ENCODE measurements at regions not wholly inside any gene's neighbourhood (a gene's known extent, or its start where the extent isn't known, plus 50 kb on each side); places are given as distances from the start of the nearest gene placed in this dataset.

DNA sequence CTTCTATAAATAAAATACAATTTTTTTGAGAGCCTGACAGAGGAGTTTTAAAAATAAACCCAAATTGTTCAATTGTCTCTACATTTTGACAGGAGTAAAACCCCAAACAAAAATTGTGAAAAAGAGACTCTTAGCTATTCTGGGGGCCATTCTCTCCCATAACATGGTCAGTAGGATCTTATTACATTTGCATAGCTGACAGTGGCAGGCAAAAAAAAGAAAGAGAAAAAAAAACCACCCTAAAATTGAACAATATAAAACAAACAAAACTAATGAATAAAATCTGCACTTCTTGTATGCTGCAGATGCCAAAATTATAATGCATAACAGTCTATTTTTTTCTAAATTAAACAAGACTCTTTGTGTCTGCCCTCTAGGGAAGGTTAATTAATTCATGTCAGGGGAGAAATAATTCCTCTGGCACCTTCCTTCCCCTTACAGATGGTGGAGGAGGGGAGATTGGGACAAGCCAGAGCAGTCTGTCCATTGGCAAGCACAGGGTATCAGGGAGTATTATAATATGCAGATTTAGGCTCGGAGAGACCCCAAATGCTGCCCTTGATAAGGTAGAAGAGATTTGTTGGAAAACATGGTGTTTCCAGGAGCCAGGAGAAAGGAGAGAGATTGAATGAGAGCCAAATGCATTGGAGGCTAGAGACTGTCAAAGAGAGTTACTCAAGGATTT lies 79.7 kb upstream of the CDH6 start:
- TF ChIP-seq, protein P1, sequence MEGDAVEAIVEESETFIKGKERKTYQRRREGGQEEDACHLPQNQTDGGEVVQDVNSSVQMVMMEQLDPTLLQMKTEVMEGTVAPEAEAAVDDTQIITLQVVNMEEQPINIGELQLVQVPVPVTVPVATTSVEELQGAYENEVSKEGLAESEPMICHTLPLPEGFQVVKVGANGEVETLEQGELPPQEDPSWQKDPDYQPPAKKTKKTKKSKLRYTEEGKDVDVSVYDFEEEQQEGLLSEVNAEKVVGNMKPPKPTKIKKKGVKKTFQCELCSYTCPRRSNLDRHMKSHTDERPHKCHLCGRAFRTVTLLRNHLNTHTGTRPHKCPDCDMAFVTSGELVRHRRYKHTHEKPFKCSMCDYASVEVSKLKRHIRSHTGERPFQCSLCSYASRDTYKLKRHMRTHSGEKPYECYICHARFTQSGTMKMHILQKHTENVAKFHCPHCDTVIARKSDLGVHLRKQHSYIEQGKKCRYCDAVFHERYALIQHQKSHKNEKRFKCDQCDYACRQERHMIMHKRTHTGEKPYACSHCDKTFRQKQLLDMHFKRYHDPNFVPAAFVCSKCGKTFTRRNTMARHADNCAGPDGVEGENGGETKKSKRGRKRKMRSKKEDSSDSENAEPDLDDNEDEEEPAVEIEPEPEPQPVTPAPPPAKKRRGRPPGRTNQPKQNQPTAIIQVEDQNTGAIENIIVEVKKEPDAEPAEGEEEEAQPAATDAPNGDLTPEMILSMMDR (IDR thresholded peaks at IDR 0.05) = no peak
- no peak for TF ChIP-seq ZFX (IDR thresholded peaks at IDR 0.05; ENCODE audit: borderline replicate concordance)
- no peak overlapping the region for H3K27ac ChIP-seq

DNA sequence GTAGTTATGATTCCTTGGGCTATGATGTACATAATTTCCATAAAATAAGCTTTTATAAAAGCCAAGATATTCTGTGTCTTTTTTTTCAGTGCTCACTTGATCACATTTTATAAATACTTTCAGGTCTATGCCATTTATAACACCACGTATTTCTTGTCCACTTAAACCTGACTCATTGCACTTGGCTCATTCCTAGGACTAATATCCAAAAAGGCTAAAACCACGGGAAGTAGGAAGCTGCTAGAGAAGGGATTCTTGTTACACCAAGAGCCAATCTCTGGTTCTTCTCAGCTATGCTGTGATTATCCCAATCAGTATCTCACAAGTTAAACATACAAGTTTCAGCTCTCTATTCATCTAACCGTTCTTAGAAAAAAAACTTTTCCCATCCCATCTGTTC lies 80.4 kb upstream of the CDH6 start:
- no peak overlapping the region for H3K27ac ChIP-seq

DNA sequence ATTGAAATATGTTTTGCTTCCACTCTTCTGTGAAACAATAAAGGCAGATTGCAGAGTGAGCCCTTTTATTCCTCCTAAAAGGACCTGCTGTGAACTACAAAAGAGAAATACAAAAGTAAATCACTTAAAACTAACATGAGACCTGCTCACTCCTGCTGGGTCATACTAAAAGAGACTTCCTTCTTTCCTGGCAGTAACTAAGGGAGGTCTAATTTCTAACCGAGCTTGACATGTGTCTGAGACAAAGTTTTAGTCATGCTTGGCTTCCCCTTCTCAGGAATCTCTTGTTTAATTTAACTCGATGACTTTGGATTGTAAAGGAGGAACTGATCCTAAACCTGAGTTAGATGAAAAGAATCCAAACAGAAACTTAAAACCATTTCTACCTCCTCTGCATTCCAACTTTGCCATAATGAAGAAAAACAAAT lies 86.4 kb upstream of the CDH6 start:
- no peak overlapping the region for H3K27ac ChIP-seq
- TF ChIP-seq ZFX (IDR thresholded peaks at IDR 0.05; ENCODE audit: borderline replicate concordance) = no peak
- TF ChIP-seq, protein P1 (IDR thresholded peaks at IDR 0.05) = no peak

More for the DNA sequence above, 80.4 kb upstream of the CDH6 start:
- no peak for TF ChIP-seq ZFX (IDR thresholded peaks at IDR 0.05; ENCODE audit: borderline replicate concordance)
- TF ChIP-seq, protein P1 (IDR thresholded peaks at IDR 0.05) = no peak

DNA sequence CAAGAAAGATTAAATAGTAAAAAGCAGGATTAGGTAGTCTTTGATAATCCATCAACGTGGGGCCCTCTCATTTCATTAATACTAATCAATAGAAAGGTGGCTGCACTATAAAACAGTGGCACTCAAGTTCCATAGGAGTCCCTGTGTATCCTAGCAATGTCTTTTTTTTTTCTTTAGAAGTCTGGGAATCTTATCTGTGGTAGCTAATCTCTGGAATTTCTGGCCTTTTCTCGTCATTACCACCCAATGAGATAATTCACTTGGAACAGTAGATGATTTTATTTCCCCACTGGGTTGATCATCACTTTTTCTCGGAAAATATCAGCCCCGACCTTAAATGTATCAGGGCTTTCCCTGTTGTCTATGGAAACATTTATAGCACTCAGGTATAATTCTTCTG lies 86.8 kb upstream of the CDH6 start:
- H3K27ac ChIP-seq = no peak overlapping the region
- TF ChIP-seq, protein P1 (IDR thresholded peaks at IDR 0.05) = no peak
- TF ChIP-seq ZFX (IDR thresholded peaks at IDR 0.05; ENCODE audit: borderline replicate concordance) = no peak

DNA sequence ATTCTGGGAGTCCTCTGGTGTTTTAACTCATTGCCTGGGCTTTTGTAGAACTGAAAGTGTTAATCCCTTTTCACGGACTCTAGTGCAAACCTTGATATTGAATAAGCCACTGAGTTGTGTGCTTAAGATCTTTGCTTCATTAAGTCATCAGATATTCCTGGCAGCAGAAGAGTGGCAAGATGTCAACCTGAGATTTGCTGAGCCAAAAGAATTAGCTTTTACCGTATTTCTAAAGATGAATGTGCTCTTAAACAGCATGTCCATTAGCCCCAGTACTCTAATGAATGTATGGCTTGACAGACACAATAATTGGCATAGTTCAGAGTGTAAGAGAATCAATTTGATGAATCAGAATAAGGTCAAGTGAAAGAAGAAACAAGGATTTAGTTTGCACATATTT lies 87.2 kb upstream of the CDH6 start:
- TF ChIP-seq ZFX (IDR thresholded peaks at IDR 0.05; ENCODE audit: borderline replicate concordance) = no peak
- TF ChIP-seq, protein P1 (IDR thresholded peaks at IDR 0.05) = no peak
- H3K27ac ChIP-seq = no peak overlapping the region

DNA sequence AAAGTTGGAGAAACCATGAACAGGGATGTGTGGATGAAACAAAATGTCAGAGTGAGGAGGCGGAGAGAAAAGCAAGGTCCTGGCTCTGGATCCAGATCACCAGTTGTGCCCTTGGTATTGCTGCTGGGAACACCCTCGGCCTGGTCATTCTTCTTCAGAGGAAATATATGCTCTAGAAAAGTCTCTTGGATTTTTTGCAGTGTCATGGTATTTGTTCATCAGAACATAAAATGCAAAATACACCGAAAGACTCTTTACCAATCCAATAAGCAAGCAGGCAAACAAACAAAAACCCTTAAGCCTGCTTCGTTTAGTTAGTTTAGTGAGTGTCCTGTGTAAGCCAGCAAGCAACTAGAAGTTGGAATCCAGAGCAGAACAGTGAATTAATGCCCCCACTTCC lies 88.7 kb upstream of the CDH6 start:
- TF ChIP-seq, protein P1 (IDR thresholded peaks at IDR 0.05) = no peak
- no peak for TF ChIP-seq ZFX (IDR thresholded peaks at IDR 0.05; ENCODE audit: borderline replicate concordance)
- H3K27ac ChIP-seq = no peak overlapping the region

DNA sequence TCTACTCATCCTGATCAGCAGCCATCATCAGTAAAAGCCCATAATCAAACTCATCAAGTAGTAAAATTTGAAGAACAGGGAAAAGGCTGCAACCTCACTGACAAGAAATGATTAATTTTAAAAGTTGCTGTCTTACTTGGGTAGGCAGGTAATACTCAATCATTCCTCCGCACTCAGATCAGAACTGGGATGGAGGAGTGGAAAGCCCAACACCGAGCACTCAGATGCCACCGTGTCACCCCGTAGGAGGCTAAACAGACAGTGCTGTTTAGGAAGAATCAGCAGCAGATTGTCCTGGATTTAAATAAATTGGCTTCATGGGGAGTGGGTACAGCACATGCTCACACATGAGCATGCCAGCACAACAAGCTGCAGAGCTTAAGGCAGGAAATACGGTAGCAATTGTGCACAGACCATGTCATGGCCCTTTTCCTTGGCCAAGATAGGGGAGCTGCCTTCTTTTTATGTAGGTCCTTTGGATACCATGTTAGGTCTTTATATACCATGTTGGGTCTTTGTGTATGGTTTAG lies 92.6 kb upstream of the CDH6 start:
- H3K27ac ChIP-seq = no peak overlapping the region
- no peak for TF ChIP-seq ZFX (IDR thresholded peaks at IDR 0.05; ENCODE audit: borderline replicate concordance)
- TF ChIP-seq, protein P1 (IDR thresholded peaks at IDR 0.05) = no peak
